MG63 (cell line): ENCODE measurements at regions not wholly inside any gene's neighbourhood (a gene's known extent, or its start where the extent isn't known, plus 50 kb on each side); places are given as distances from the start of the nearest gene placed in this dataset.

Source experiments
- DNase-seq: peaks from one replicate; pipeline ENCODE4 v3.0.0-alpha.2; 2020
- H3K27me3 ChIP-seq: fragments of 250-450 bp; sonication (Bioruptor Pico); 2 replicates; pipeline ENCODE4 v1.5.1; 2020; ENCODE audit warnings: mild to moderate bottlenecking, moderate library complexity
- H3K36me3 ChIP-seq: fragments of 250-450 bp; sonication (Bioruptor Pico); 2 replicates; pipeline ENCODE4 v1.5.1; 2020; ENCODE audit warnings: mild to moderate bottlenecking, moderate library complexity
- H3K4me3 ChIP-seq: fragments of 250-450 bp; sonication (Bioruptor Pico); 2 replicates; pipeline ENCODE4 v1.5.1; 2020; ENCODE audit warnings: mild to moderate bottlenecking, moderate library complexity
- H3K9me3 ChIP-seq: fragments of 250-450 bp; sonication (Bioruptor Pico); 2 replicates; pipeline ENCODE4 v1.5.1; 2020; ENCODE audit warnings: mild to moderate bottlenecking, moderate library complexity

GRCh38 chr3:188036375-188037194 is 117.4 kb upstream of the LPP start:
- Histone ChIP-seq H3K9me3 (no peaks in the 10 kb centered on the region), H3K36me3 (no peaks in the 10 kb centered on the region), H3K4me3 (no peak overlapping the region), H3K27me3 (no peaks in the 10 kb centered on the region)
- DNase-seq, result no peak

GRCh38 chr3:188037195-188037718 is 116.7 kb upstream of the LPP start:
- H3K27me3 ChIP-seq, result no peaks in the 10 kb centered on the region
- no peaks in the 10 kb centered on the region for H3K36me3 ChIP-seq
- H3K4me3 ChIP-seq, result no peak overlapping the region
- DNase-seq, result peak; percentile 26
- no peaks in the 10 kb centered on the region for H3K9me3 ChIP-seq

GRCh38 chr3:188037965-188038581 is 115.9 kb upstream of the LPP start:
- H3K27me3 ChIP-seq, result no peaks in the 10 kb centered on the region
- no peaks in the 10 kb centered on the region for H3K9me3 ChIP-seq
- no peak overlapping the region for H3K4me3 ChIP-seq
- no peaks in the 10 kb centered on the region for H3K36me3 ChIP-seq
- DNase-seq, result no peak

- Histone ChIP-seq H3K9me3 (no peaks in the 10 kb centered on the region), H3K36me3 (no peaks in the 10 kb centered on the region)
- DNase-seq, result no peak
Observed at GRCh38 chr3:188041193-188041592, 112.8 kb upstream of the LPP start.

GRCh38 chr3:188041895-188042294 is 112.1 kb upstream of the LPP start:
- no peak for DNase-seq
- Histone ChIP-seq H3K27me3 (no peaks in the 10 kb centered on the region), H3K9me3 (no peaks in the 10 kb centered on the region), H3K36me3 (no peaks in the 10 kb centered on the region), H3K4me3 (no peak overlapping the region)

More at GRCh38 chr3:188041193-188041592, 112.8 kb upstream of the LPP start:
- no peaks in the 10 kb centered on the region for H3K27me3 ChIP-seq
- no peak overlapping the region for H3K4me3 ChIP-seq

GRCh38 chr3:188042466-188042865 is 111.5 kb upstream of the LPP start:
- Histone ChIP-seq H3K4me3 (no peak overlapping the region), H3K36me3 (no peaks in the 10 kb centered on the region), H3K27me3 (no peaks in the 10 kb centered on the region), H3K9me3 (no peaks in the 10 kb centered on the region)
- DNase-seq, result no peak

GRCh38 chr3:188043891-188044290 is 110.1 kb upstream of the LPP start:
- H3K36me3 ChIP-seq, result no peaks in the 10 kb centered on the region
- no peak for DNase-seq
- no peaks in the 10 kb centered on the region for H3K9me3 ChIP-seq
- no peaks in the 10 kb centered on the region for H3K27me3 ChIP-seq
- no peak overlapping the region for H3K4me3 ChIP-seq

- H3K4me3 ChIP-seq, result no peak overlapping the region
- no peaks in the 10 kb centered on the region for H3K36me3 ChIP-seq
- no peak for DNase-seq
- no peaks in the 10 kb centered on the region for H3K9me3 ChIP-seq
- no peaks in the 10 kb centered on the region for H3K27me3 ChIP-seq
Observed at GRCh38 chr3:188046561-188047211, 107.3 kb upstream of the LPP start.

GRCh38 chr3:188047536-188047935 is 106.4 kb upstream of the LPP start:
- no peak for DNase-seq
- Histone ChIP-seq H3K36me3 (no peaks in the 10 kb centered on the region), H3K27me3 (no peaks in the 10 kb centered on the region), H3K9me3 (no peaks in the 10 kb centered on the region), H3K4me3 (no peak overlapping the region)

GRCh38 chr3:188049606-188050530 is 104.1 kb upstream of the LPP start:
- DNase-seq, result no peak
- H3K4me3 ChIP-seq, result no peak overlapping the region
- no peaks in the 10 kb centered on the region for H3K9me3 ChIP-seq
- no peaks in the 10 kb centered on the region for H3K27me3 ChIP-seq
- H3K36me3 ChIP-seq, result no peaks in the 10 kb centered on the region

- no peak for DNase-seq
Observed at GRCh38 chr3:188051801-188052168, 102.2 kb upstream of the LPP start.

GRCh38 chr3:188052169-188053035 is 101.6 kb upstream of the LPP start:
- H3K36me3 ChIP-seq, result no peaks in the 10 kb centered on the region
- no peaks in the 10 kb centered on the region for H3K9me3 ChIP-seq
- DNase-seq, result no peak
- H3K27me3 ChIP-seq, result no peaks in the 10 kb centered on the region
- H3K4me3 ChIP-seq, result no peak overlapping the region

More at GRCh38 chr3:188051801-188052168, 102.2 kb upstream of the LPP start:
- no peaks in the 10 kb centered on the region for H3K9me3 ChIP-seq
- no peak overlapping the region for H3K4me3 ChIP-seq
- H3K36me3 ChIP-seq, result no peaks in the 10 kb centered on the region
- no peaks in the 10 kb centered on the region for H3K27me3 ChIP-seq

GRCh38 chr3:188053036-188053340 is 101.0 kb upstream of the LPP start:
- Histone ChIP-seq H3K9me3 (no peaks in the 10 kb centered on the region), H3K27me3 (no peaks in the 10 kb centered on the region), H3K36me3 (no peaks in the 10 kb centered on the region), H3K4me3 (no peak overlapping the region)
- no peak for DNase-seq

- Histone ChIP-seq H3K9me3 (no peaks in the 10 kb centered on the region), H3K27me3 (no peaks in the 10 kb centered on the region), H3K36me3 (no peaks in the 10 kb centered on the region), H3K4me3 (no peak overlapping the region)
- no peak for DNase-seq
Observed at GRCh38 chr3:188053710-188054380, 100.1 kb upstream of the LPP start.

- H3K36me3 ChIP-seq, result no peaks in the 10 kb centered on the region
- H3K4me3 ChIP-seq, result no peak overlapping the region
- DNase-seq, result no peak
- H3K27me3 ChIP-seq, result no peaks in the 10 kb centered on the region
- no peaks in the 10 kb centered on the region for H3K9me3 ChIP-seq
Observed at GRCh38 chr3:188054541-188054940, 99.4 kb upstream of the LPP start.
